Psoas muscle (tissue), 7 donors: ENCODE measurements at regions not wholly inside any gene's neighbourhood (a gene's known extent, or its start where the extent isn't known, plus 50 kb on each side); places are given as distances from the start of the nearest gene placed in this dataset.

Experiments
- ATAC-seq, 4 donors: fragments of 200-7000 bp; cut with Tn5 transposase; one replicate each; pipeline ENCODE4 v1.9.1; 2020; ENCODE audit warnings: moderate library complexity in 3 of 4, mild to moderate bottlenecking in 2 of 4
- DNase-seq, 2 donors: peaks; one replicate each; pipeline ENCODE4 v3.0.0-alpha.2; 2020
- H3K27ac ChIP-seq: fragments of 200-600 bp; one replicate; pipeline ENCODE4 v1.8.0; 2022
- H3K27me3 ChIP-seq, 3 donors: fragments of 200-600 bp in 1 of 3; one replicate each; pipeline versions ENCODE4 v1.6.1 to v1.8.0; 2013 to 2022; ENCODE audit warnings: low read length in 2 of 3, mild to moderate bottlenecking in 2 of 3, moderate library complexity in 1 of 3; ENCODE audit not compliant: insufficient read depth in 3 of 3
- H3K36me3 ChIP-seq, 2 donors: fragments of 200-600 bp in 1 of 2; one replicate each; pipeline versions ENCODE4 v1.6.1 to v1.8.0; 2013 to 2022; ENCODE audit warnings: low read depth in 1 of 2, mild to moderate bottlenecking in 1 of 2, moderate library complexity in 1 of 2; ENCODE audit not compliant: insufficient read depth in 1 of 2
- H3K4me1 ChIP-seq: fragments of 200-600 bp; one replicate; pipeline ENCODE4 v1.8.0; 2022
- H3K4me3 ChIP-seq: fragments of 200-600 bp; one replicate; pipeline ENCODE4 v1.8.0; 2022; ENCODE audit warnings: mild to moderate bottlenecking
- H3K9me3 ChIP-seq: fragments of 200-600 bp; one replicate; pipeline ENCODE4 v1.8.0; 2022
- whole genome bisulfite sequencing, 3 donors: extraction: QIAGEN DNeasy Blood & Tissue Kit; methylation state at CpG; one replicate each; pipeline versions ENCODE4 v1.1.6 to v1.1.7; 2013; 5-methylcytosine and 5-hydroxymethylcytosine counted together
- intact Hi-C, 2 donors: fragments of 100-400 bp; cut with DNase I; formaldehyde crosslinking; loops; one replicate each; pipeline versions ENCODE4 v1.11.0 to v1.14.2; 2022
- TF ChIP-seq, protein P1 (sequence below): fragments of 200-600 bp; IDR thresholded peaks from one replicate; pipeline ENCODE4 v1.8.0; 2022; ENCODE audit warnings: antibody characterized with exemption
- donor health status: healthy with polysubstance abuse.
- donor health status: DM: no; HTN: no; CAD: no; lungs with moderate emphysema.
- donor health status: Bipolar disorder and iron deficiency.
- donor health status: healthy.
- donor health status: DM: yes; HTN: yes; CAD: no.
- donor health status: DM: no; HTN: no; CAD: no.
- donor health status: DM: yes; HTN: yes; CAD: no.

DNA sequence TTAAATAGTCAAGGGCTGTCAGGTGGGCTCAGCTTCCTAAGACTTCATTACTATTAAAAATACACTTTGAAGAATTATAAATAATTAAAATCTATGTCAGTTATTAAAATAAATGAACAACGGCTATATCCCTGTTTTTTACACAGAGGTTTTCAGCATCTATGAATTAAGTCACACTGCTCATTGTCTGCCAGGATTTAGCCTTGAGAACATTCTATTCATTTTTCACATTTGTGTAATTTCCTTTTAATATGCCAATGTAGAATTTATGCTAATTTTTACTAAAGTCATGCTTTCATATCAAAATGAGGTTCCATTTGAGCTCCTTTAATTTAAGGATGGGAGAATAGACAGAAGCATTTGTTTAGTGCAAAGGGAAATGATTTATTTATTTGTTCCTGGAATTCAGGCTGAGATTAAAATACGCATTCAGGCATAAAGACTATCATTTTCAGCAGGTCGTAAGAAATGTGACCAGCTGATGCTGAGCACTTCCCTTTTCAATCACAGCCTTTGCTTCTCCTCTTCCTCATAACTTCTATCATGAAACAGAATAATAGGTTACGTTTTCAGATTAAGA is 345.1 kb downstream of the MFSD1 start:
- 51 to 60% (median 55%) methylated on average over 4 of the region's 4 CpGs for WGBS, 3 donors
- Histone ChIP-seq H3K4me3 (no peak overlapping the region), H3K9me3 (no peaks in the 10 kb centered on the region), H3K4me1 (no peaks in the 10 kb centered on the region), H3K27ac (no peak overlapping the region), H3K36me3 (no peaks in the 10 kb centered on the region), H3K27me3 (no peaks in the 10 kb centered on the region)
- no peak for DNase-seq
- ATAC-seq: no peak
- intact Hi-C loops: no loop called here
- TF ChIP-seq, protein P1, sequence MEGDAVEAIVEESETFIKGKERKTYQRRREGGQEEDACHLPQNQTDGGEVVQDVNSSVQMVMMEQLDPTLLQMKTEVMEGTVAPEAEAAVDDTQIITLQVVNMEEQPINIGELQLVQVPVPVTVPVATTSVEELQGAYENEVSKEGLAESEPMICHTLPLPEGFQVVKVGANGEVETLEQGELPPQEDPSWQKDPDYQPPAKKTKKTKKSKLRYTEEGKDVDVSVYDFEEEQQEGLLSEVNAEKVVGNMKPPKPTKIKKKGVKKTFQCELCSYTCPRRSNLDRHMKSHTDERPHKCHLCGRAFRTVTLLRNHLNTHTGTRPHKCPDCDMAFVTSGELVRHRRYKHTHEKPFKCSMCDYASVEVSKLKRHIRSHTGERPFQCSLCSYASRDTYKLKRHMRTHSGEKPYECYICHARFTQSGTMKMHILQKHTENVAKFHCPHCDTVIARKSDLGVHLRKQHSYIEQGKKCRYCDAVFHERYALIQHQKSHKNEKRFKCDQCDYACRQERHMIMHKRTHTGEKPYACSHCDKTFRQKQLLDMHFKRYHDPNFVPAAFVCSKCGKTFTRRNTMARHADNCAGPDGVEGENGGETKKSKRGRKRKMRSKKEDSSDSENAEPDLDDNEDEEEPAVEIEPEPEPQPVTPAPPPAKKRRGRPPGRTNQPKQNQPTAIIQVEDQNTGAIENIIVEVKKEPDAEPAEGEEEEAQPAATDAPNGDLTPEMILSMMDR: no peak

DNA sequence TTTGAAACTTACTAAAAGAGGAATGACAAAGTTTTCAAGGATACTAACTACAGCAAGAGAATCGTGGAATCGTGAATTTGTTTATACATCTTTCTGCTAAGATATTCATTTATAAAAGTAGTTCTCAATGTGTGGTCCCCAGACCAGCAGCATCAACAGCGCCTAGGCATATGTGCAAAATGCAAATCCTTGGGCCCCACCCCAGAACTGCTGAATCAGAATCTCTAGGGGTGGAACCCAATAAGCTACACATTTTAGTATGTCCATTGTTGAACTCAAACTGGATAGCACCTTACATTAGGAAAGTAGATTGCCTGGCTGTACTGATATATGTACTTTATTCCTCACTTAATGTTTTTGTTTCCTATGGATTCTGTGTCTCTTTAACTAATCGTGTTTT is 346.0 kb downstream of the MFSD1 start:
- intact Hi-C loops: no loop called here
- ATAC-seq (no peak), DNase-seq (no peak)
- Histone ChIP-seq H3K4me1 (no peaks in the 10 kb centered on the region), H3K27ac (no peak overlapping the region), H3K36me3 (no peaks in the 10 kb centered on the region), H3K27me3 (no peaks in the 10 kb centered on the region), H3K4me3 (no peak overlapping the region), H3K9me3 (no peaks in the 10 kb centered on the region)
- 83 to 93% (median 89%) methylated on average over 4 of the region's 4 CpGs for whole genome bisulfite sequencing, 3 donors
- TF ChIP-seq, protein P1: no peak

DNA sequence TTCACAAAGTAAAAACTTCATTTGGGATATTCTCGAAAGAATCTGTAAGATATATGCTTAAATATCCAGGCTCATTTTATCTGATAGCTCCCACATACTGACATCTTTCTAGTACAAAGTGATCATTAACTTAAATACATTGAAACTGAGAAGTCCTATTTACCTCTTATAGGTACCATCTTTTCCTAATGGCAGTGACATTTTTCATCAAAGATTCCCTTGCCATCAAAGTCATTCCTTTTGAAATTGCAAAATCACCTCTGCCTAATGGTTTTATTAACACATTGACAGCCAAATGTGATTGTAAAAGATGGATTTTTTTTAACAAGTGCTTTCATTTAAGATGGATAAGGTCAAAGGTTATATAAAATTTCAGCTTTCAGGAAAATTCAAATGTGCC is 346.6 kb downstream of the MFSD1 start:
- H3K4me1 ChIP-seq: no peaks in the 10 kb centered on the region
- no peaks in the 10 kb centered on the region for H3K9me3 ChIP-seq
- H3K27ac ChIP-seq: no peak overlapping the region
- TF ChIP-seq, protein P1: no peak
- WGBS, 3 donors: 74 to 92% (median 77%) methylated on average over 1 of the region's 1 CpG
- no peaks in the 10 kb centered on the region for H3K27me3 ChIP-seq
- intact Hi-C loops: no loop called here
- no peak for ATAC-seq
- no peaks in the 10 kb centered on the region for H3K36me3 ChIP-seq
- no peak overlapping the region for H3K4me3 ChIP-seq
- DNase-seq: no peak

DNA sequence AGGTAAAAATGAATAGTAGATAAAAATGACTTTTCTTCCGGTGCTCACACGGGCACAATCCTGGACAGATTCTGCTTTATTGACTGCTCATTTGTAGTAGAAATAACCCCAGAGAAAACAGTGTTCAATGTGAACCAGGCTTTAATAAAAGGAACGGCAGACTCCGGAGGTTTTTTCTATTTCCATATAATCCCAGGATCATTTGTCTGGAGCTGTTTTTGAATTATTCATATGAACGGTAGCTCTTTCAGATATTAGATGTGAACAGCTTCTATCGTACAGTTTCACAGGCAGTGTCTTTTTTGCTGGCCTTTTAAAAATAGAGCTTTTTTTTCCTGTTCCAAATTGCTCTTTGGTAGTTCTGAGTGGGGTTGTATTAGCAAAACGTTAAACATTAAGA is 347.3 kb downstream of the MFSD1 start:
- Histone ChIP-seq H3K4me3 (no peak overlapping the region), H3K9me3 (no peaks in the 10 kb centered on the region), H3K36me3 (no peaks in the 10 kb centered on the region), H3K4me1 (no peaks in the 10 kb centered on the region), H3K27me3 (no peaks in the 10 kb centered on the region), H3K27ac (no peak overlapping the region)
- ATAC-seq (no peak), DNase-seq (no peak)
- TF ChIP-seq, protein P1: no peak
- intact Hi-C loops: no loop called here
- WGBS, 3 donors: 78 to 89% (median 81%) methylated on average over 7 of the region's 7 CpGs

DNA sequence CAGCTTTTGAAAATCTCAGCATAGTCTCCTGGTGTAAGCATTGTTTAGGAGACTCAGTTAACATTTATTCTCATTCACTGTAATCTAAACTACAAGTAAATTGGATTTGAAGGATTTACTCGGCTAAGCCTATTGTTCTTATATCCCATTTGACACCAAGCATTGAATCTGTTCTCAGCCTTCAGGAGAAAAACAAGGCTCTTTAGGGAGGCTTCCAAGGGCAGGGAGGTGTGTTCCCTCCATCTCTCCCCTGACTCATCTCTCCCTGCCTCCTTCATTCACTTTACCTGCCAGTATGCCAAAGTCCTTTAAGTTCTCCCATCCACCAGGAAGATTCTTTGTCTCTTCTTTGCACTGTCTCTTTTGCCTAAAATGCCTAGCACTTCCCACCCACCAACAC is 347.8 kb downstream of the MFSD1 start:
- Histone ChIP-seq H3K9me3 (no peaks in the 10 kb centered on the region), H3K27ac (no peak overlapping the region), H3K4me1 (no peaks in the 10 kb centered on the region), H3K27me3 (no peaks in the 10 kb centered on the region), H3K36me3 (no peaks in the 10 kb centered on the region), H3K4me3 (no peak overlapping the region)
- TF ChIP-seq, protein P1: no peak
- whole genome bisulfite sequencing, 3 donors: 71 to 95% (median 81%) methylated on average over 1 of the region's 1 CpG
- intact Hi-C loops: no loop called here
- DNase-seq (no peak), ATAC-seq (no peak)
